ENCODE measurements at regions not wholly inside any gene's neighbourhood (a gene's known extent, or its start where the extent isn't known, plus 50 kb on each side); places are given as distances from the start of the nearest gene placed in this dataset.

- no peak for DNase-seq (ENCODE audit: low read depth in 1 of 2, low spot score in 2 of 2)
- H2BK20ac ChIP-seq (ENCODE audit: low read length): no peak overlapping the region
- no peak overlapping the region for H4K5ac ChIP-seq (ENCODE audit: insufficient read length, low read depth, low read length)
- H3K27me3 ChIP-seq (replicated peaks in 1 of 4; ENCODE audit: control insufficient read depth in 3 of 4, extremely low read depth in 1 of 4, insufficient read depth in 3 of 4, low read length in 3 of 4): 0 out of 7 replicates have a peak, but pooled peaks cover 0 to 2% (median 0%) of the 10 kb centered on the region in 4 experiments
- no peak overlapping the region for H3K9ac ChIP-seq (replicated peaks in 1 of 4; ENCODE audit: extremely low read depth in 1 of 4, low read depth in 3 of 4, low read length in 3 of 4)
- WGBS, 2 experiments (ENCODE audit: extremely low coverage in 1 of 2, insufficient coverage in 1 of 2, insufficient read length in 1 of 2, insufficient replicate concordance in 2 of 2, low coverage in 1 of 2, low lambda C conversion rate in 2 of 2, missing lambda C conversion rate in 1 of 2): 88% methylated on average over 5 of the region's 5 CpGs; no CpG with 5 or more reads in 1 of the 2 experiments
- H3K9me3 ChIP-seq (ENCODE audit: insufficient read depth in 2 of 2, low read depth in 1 of 2, low read length in 1 of 2): no peaks in the 10 kb centered on the region
- no peak overlapping the region for H2BK15ac ChIP-seq (ENCODE audit: low read length)
- H3K4me1 ChIP-seq (replicated peaks in 1 of 4; ENCODE audit: control insufficient read depth in 3 of 4, insufficient read depth in 4 of 4, low read length in 3 of 4): no peaks in the 10 kb centered on the region; a peak in 1 of 7 replicates
- ChIA-PET POLR2A (ENCODE audit: partially characterized antibody) (no interaction called here), CTCF (ENCODE audit: partially characterized antibody) (no interaction called here)
- H3K56ac ChIP-seq (replicated peaks; ENCODE audit: insufficient read length, low read depth, low read length): no peak overlapping the region
- no peak overlapping the region for H3K23ac ChIP-seq (ENCODE audit: insufficient read length)
- H3K36me3 ChIP-seq (ENCODE audit: control insufficient read depth in 2 of 4, insufficient read depth in 4 of 4, low read length in 3 of 4): no peaks in the 10 kb centered on the region
- H3K4me3 ChIP-seq (ENCODE audit: extremely low read depth in 1 of 4, insufficient read depth in 2 of 4, low read depth in 3 of 4, low read length in 4 of 4): no peak overlapping the region
- no peak overlapping the region for H3K14ac ChIP-seq (ENCODE audit: insufficient read length)
- H2BK120ac ChIP-seq (replicated peaks; ENCODE audit: low read depth, low read length): no peak overlapping the region
- no peak overlapping the region for H2BK12ac ChIP-seq (ENCODE audit: low read depth, low read length)
- no peak overlapping the region for H4K8ac ChIP-seq (ENCODE audit: extremely low read depth, insufficient read depth, low read length)
- H3K79me1 ChIP-seq (ENCODE audit: low read depth, low read length): no peaks in the 10 kb centered on the region; the same call in 1 of the 2 replicates
- no peak overlapping the region for H3K4me2 ChIP-seq (ENCODE audit: insufficient read depth in 1 of 2, low read depth in 2 of 2, low read length in 2 of 2)
- no peak overlapping the region for H3K27ac ChIP-seq (ENCODE audit: low read depth, low read length)
- no peaks in the 10 kb centered on the region for H3K79me2 ChIP-seq (ENCODE audit: control insufficient read depth in 1 of 2, insufficient read depth in 2 of 2, low read length in 2 of 2)
- no peaks in the 10 kb centered on the region for H4K20me1 ChIP-seq (replicated peaks in 1 of 2; ENCODE audit: control insufficient read depth in 1 of 2, insufficient read depth in 2 of 2, low read length in 2 of 2)
- no peak overlapping the region for H2AFZ ChIP-seq (ENCODE audit: low read length)
- H3K23me2 ChIP-seq (ENCODE audit: low read depth, low read length): no peaks in the 10 kb centered on the region
- no peak overlapping the region for H3K18ac ChIP-seq (ENCODE audit: extremely low read depth, low read length)
- FAIRE-seq: no peak
- no peak overlapping the region for H2AK5ac ChIP-seq (ENCODE audit: low read depth, low read length)
- no peak overlapping the region for H3K4ac ChIP-seq (replicated peaks; ENCODE audit: insufficient read length, low read depth, low read length)
- no peak overlapping the region for H2BK5ac ChIP-seq (ENCODE audit: low read depth, low read length)
- TF ChIP-seq SP4 (IDR thresholded peaks at IDR 0.05; ENCODE audit: low read length) (no peak), EP300 (IDR thresholded peaks at IDR 0.05; ENCODE audit: borderline replicate concordance in 1 of 2, low read depth in 2 of 2, low read length in 2 of 2) (no peak), MAX (IDR thresholded peaks at IDR 0.05) (no peak)
- H4K91ac ChIP-seq (replicated peaks; ENCODE audit: insufficient read length, low read length): no peak overlapping the region
Measured at GRCh38 chr22:23419931-23420330, 160.2 kb downstream of the IGLL1 start.

All from H1 (cell line).